Activated T-cell treated with anti-CD3 and anti-CD28 coated beads, Interleukin-2, amount 50 U/mL, for 4 hours (primary cell): ENCODE measurements at regions not wholly inside any gene's neighbourhood (a gene's known extent, or its start where the extent isn't known, plus 50 kb on each side); places are given as distances from the start of the nearest gene placed in this dataset.
"Not testable (repeated sequence)": the region's sequence is repeated elsewhere in the genome, so short reads cannot be mapped to it uniquely, and the experiment has no call there.

Source experiments
- ATAC-seq, 2 donors: fragments of 200-7000 bp; cut with Tn5 transposase; one replicate each; pipeline ENCODE4 v1.10.0; 2021
- DNase-seq: peaks from one replicate; pipeline ENCODE4 v3.0.0-alpha.2; 2020
- H3K27me3 Mint-ChIP-seq: one replicate; pipeline ENCODE4 v1.8.0; 2021; ENCODE audit warnings: low read depth, mixed read lengths
- H3K36me3 Mint-ChIP-seq: one replicate; pipeline ENCODE4 v1.8.0; 2022; ENCODE audit warnings: mixed read lengths; ENCODE audit not compliant: insufficient read depth
- H3K4me1 Mint-ChIP-seq: one replicate; pipeline ENCODE4 v1.8.0; 2021; ENCODE audit warnings: low read depth, mixed read lengths
- H3K4me3 Mint-ChIP-seq: one replicate; pipeline ENCODE4 v1.8.0; 2021; ENCODE audit warnings: mild to moderate bottlenecking, moderate library complexity, mixed read lengths
- H3K9me3 Mint-ChIP-seq: one replicate; pipeline ENCODE4 v1.8.0; 2021; ENCODE audit warnings: mixed read lengths

- DNase-seq (no peak), ATAC-seq (no peak)
- Mint-ChIP-seq H3K4me1 (no peaks in the 10 kb centered on the region), H3K4me3 (no peak overlapping the region), H3K36me3 (no peaks in the 10 kb centered on the region), H3K9me3 (peaks cover 26% of the 10 kb centered on the region), H3K27me3 (no peaks in the 10 kb centered on the region)
Observed at GRCh38 chr2:209002054-209002453, 421.8 kb upstream of the MAP2 start.

GRCh38 chr2:209005371-209005770, 418.5 kb upstream of the MAP2 start:
- DNase-seq: no peak
- no peak overlapping the region for H3K4me3 Mint-ChIP-seq
- H3K36me3 Mint-ChIP-seq: no peaks in the 10 kb centered on the region
- no peaks in the 10 kb centered on the region for H3K4me1 Mint-ChIP-seq
- ATAC-seq: no peak
- peaks cover 20% of the 10 kb centered on the region for H3K9me3 Mint-ChIP-seq
- no peaks in the 10 kb centered on the region for H3K27me3 Mint-ChIP-seq

- no peak for DNase-seq
- Mint-ChIP-seq H3K27me3 (no peaks in the 10 kb centered on the region), H3K4me3 (no peak overlapping the region), H3K9me3 (peaks cover 10% of the 10 kb centered on the region), H3K36me3 (no peaks in the 10 kb centered on the region), H3K4me1 (no peaks in the 10 kb centered on the region)
- ATAC-seq: no peak
Observed at GRCh38 chr2:209008636-209009287, 415.1 kb upstream of the MAP2 start.

DNA sequence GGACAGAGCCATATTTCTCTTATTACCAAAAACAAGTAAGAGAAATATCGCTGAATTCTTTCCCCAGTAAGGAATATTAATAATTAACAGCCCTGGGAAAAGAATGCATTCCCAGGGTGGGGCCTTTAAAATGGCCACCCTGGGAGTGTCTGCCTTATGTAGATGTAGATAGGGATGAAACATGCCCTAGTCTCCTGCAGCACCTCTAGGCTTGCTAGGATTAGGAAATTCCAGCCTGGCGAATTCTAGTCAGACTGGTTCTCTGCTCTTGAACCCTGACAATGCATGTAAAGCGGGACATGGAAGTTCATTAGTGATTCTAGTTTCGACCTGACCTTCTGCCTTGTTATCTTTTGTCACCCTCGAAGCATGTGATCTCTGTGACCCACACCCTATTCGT, 405.2 kb upstream of the MAP2 start:
- H3K9me3 Mint-ChIP-seq: peaks cover 24% of the 10 kb centered on the region
- not testable (repeated sequence) for H3K36me3 Mint-ChIP-seq, H3K4me3 Mint-ChIP-seq, H3K27me3 Mint-ChIP-seq, DNase-seq, ATAC-seq, H3K4me1 Mint-ChIP-seq

GRCh38 chr2:209029249-209029648, 394.6 kb upstream of the MAP2 start:
- H3K27me3 Mint-ChIP-seq: no peaks in the 10 kb centered on the region
- no peaks in the 10 kb centered on the region for H3K4me1 Mint-ChIP-seq
- no peak for ATAC-seq
- no peak for DNase-seq
- no peaks in the 10 kb centered on the region for H3K36me3 Mint-ChIP-seq
- H3K9me3 Mint-ChIP-seq: peaks cover 22% of the 10 kb centered on the region
- no peak overlapping the region for H3K4me3 Mint-ChIP-seq

GRCh38 chr2:209044307-209044706, 379.5 kb upstream of the MAP2 start:
- Mint-ChIP-seq H3K4me1 (no peaks in the 10 kb centered on the region), H3K36me3 (no peaks in the 10 kb centered on the region), H3K9me3 (peaks cover 5% of the 10 kb centered on the region), H3K4me3 (no peak overlapping the region), H3K27me3 (no peaks in the 10 kb centered on the region)
- ATAC-seq (no peak), DNase-seq (no peak)

GRCh38 chr2:209046163-209046562, 377.7 kb upstream of the MAP2 start:
- H3K9me3 Mint-ChIP-seq: peaks cover 5% of the 10 kb centered on the region
- H3K4me3 Mint-ChIP-seq: no peak overlapping the region
- no peak for ATAC-seq
- no peaks in the 10 kb centered on the region for H3K36me3 Mint-ChIP-seq
- no peaks in the 10 kb centered on the region for H3K27me3 Mint-ChIP-seq
- DNase-seq: no peak
- no peaks in the 10 kb centered on the region for H3K4me1 Mint-ChIP-seq

- no peak for DNase-seq
- no peak for ATAC-seq
- Mint-ChIP-seq H3K9me3 (peaks cover 5% of the 10 kb centered on the region), H3K27me3 (no peaks in the 10 kb centered on the region), H3K36me3 (no peaks in the 10 kb centered on the region), H3K4me1 (no peaks in the 10 kb centered on the region), H3K4me3 (no peak overlapping the region)
Observed at GRCh38 chr2:209049608-209050007, 374.2 kb upstream of the MAP2 start.

DNA sequence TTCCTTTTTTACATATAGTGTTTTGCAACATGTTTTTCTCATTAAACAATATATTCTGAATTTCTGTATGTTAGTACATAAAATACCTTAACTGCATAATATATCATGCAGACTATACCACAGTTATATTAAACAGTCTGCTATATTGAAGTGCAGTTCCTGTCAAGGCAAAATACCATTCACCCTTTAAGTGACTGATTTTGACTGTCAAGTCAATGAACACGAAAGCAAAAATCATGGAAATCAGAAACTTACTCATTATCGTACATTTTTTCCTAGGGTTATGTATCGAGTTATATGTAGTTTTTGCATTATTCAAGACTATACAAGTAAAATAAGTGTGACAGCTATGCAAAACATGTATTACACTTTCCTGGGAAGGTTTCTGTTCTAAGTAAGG, 361.6 kb upstream of the MAP2 start:
- DNase-seq (no peak), ATAC-seq (no peak)
- no peaks in the 10 kb centered on the region for H3K36me3 Mint-ChIP-seq
- no peaks in the 10 kb centered on the region for H3K27me3 Mint-ChIP-seq
- no peaks in the 10 kb centered on the region for H3K4me1 Mint-ChIP-seq
- peaks cover 9% of the 10 kb centered on the region for H3K9me3 Mint-ChIP-seq
- H3K4me3 Mint-ChIP-seq: no peak overlapping the region

- DNase-seq: no peak
- no peaks in the 10 kb centered on the region for H3K36me3 Mint-ChIP-seq
- ATAC-seq: no peak
- H3K9me3 Mint-ChIP-seq: no peaks in the 10 kb centered on the region
- no peak overlapping the region for H3K4me3 Mint-ChIP-seq
- no peaks in the 10 kb centered on the region for H3K27me3 Mint-ChIP-seq
- no peaks in the 10 kb centered on the region for H3K4me1 Mint-ChIP-seq
Observed at GRCh38 chr2:209070262-209070661, 353.6 kb upstream of the MAP2 start.

GRCh38 chr2:209073151-209073550, 350.7 kb upstream of the MAP2 start:
- Mint-ChIP-seq H3K27me3 (no peaks in the 10 kb centered on the region), H3K9me3 (no peaks in the 10 kb centered on the region), H3K36me3 (no peaks in the 10 kb centered on the region), H3K4me1 (no peaks in the 10 kb centered on the region), H3K4me3 (no peak overlapping the region)
- ATAC-seq: no peak
- no peak for DNase-seq

- H3K36me3 Mint-ChIP-seq: no peaks in the 10 kb centered on the region
- DNase-seq (no peak), ATAC-seq (no peak)
- H3K9me3 Mint-ChIP-seq: no peaks in the 10 kb centered on the region
- no peak overlapping the region for H3K4me3 Mint-ChIP-seq
- H3K4me1 Mint-ChIP-seq: no peaks in the 10 kb centered on the region
- no peaks in the 10 kb centered on the region for H3K27me3 Mint-ChIP-seq
Observed at GRCh38 chr2:209074711-209075110, 349.1 kb upstream of the MAP2 start.

DNA sequence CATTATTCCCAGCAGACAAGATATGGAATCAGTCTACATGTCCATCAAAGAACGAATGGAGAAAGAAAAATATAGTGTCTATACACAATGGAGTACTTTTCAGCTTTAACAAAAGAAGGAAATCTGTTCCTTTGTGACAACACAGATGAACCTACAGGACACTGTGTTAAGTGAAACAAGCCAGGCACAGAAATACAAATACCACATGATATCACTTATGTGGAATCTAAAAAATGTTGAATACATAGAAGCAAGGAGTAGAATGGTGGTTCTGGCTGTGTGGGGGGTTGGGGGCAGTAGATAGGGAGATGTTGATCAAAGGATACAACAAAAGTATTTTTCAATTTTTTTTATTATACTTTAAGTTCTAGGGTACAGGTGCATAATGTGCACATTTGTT, 347.7 kb upstream of the MAP2 start:
- Mint-ChIP-seq H3K27me3 (no peaks in the 10 kb centered on the region), H3K4me3 (no peak overlapping the region), H3K36me3 (no peaks in the 10 kb centered on the region), H3K4me1 (no peaks in the 10 kb centered on the region), H3K9me3 (no peaks in the 10 kb centered on the region)
- ATAC-seq (no peak), DNase-seq (no peak)

DNA sequence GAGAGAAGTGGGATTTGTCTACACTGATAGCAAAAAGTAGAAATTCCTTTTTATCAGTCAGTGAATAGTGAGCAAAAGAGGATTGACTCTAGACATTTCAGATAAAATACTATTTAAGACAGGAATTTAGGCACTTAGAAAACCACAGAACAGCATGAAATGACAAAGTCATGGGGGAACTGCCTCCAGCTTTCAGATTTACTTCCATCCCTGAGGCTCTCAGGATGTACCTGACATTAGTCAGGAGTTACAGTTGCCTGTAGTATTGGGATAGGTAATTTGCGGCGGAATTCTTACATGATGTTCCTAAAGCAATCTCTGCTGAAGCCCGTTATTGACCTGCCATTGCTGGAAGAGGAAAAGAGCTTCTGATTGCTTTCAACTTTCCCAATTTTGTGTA, 337.1 kb upstream of the MAP2 start:
- Mint-ChIP-seq H3K9me3 (peaks cover under 1% of the 10 kb centered on the region), H3K4me1 (no peaks in the 10 kb centered on the region), H3K27me3 (no peaks in the 10 kb centered on the region), H3K4me3 (no peak overlapping the region), H3K36me3 (no peaks in the 10 kb centered on the region)
- ATAC-seq: no peak
- no peak for DNase-seq

- Mint-ChIP-seq H3K9me3 (no peaks in the 10 kb centered on the region), H3K4me1 (no peaks in the 10 kb centered on the region), H3K27me3 (no peaks in the 10 kb centered on the region), H3K36me3 (no peaks in the 10 kb centered on the region), H3K4me3 (no peak overlapping the region)
- DNase-seq: no peak
- ATAC-seq: no peak
Observed at GRCh38 chr2:209091056-209091455, 332.8 kb upstream of the MAP2 start.

DNA sequence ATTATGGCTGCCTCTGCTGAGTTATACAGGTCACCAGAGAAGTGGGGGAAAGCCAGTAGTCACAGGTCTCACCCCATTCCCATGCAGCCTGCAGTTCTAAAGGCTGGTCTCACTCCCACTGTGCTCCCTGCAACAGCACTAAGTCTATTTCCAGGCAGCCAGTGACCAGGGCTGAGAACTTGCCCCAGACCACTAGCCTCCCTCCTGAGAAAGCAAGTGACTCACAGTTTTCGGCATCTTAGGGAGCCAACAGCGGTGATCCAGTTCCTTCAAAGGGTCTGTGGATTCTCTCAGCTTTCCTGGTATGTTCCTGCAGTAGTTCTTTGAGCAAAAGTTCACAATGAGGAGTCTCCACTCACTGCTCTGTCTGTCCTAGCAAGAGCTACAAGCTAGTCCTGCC, 329.6 kb upstream of the MAP2 start:
- no peak overlapping the region for H3K4me3 Mint-ChIP-seq
- no peaks in the 10 kb centered on the region for H3K36me3 Mint-ChIP-seq
- no peaks in the 10 kb centered on the region for H3K4me1 Mint-ChIP-seq
- no peaks in the 10 kb centered on the region for H3K9me3 Mint-ChIP-seq
- no peaks in the 10 kb centered on the region for H3K27me3 Mint-ChIP-seq
- ATAC-seq (no peak), DNase-seq (no peak)
